NAMALWA (cell line): ENCODE measurements at regions not wholly inside any gene's neighbourhood (a gene's known extent, or its start where the extent isn't known, plus 50 kb on each side); places are given as distances from the start of the nearest gene placed in this dataset.
"Not testable (repeated sequence)": the region's sequence is repeated elsewhere in the genome, so short reads cannot be mapped to it uniquely, and the experiment has no call there.

Experiments
- DNase-seq: peaks from one replicate; pipeline ENCODE4 v3.0.0-alpha.2; 2015; ENCODE audit warnings: low spot score

DNA sequence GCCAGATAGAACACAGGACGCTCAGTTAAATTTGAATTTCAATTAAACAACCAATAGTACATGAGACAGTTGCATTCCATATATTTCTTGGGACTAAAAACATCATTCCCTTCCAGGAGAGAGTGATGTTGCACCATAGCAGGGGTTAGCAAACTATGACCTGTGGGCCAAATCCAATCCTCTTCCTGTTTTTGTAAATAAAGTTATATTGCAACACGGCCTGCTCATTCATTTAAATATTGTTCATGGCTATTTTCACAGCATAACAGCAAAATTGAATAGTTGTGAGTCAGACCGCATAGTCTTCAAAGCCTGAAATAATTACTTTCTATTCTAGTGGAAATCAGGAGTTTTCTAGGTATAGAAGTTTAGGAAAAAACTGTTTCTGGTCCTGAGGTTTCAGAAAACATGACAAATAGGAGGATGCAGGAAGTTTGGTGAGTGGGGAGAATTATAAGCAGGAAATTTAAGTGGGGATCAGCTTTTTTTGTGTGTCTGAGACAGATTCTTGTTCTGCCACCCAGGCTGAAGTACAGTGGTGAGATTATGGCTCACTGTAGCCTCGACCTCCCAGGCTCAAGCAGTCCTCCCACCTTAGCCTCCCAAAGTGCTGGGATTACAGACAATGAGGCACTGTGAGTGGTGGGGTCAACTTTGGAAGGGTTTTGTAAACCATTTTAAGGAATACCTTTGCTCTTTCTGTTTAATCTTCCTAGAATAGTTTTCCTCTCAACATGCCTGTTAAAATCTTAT, 131.5 kb downstream of the SOCS6 start:
- no peak for DNase-seq

GRCh38 chr18:70419526-70419925, 130.7 kb downstream of the SOCS6 start:
- DNase-seq: no peak

- DNase-seq: no peak
These were observed 129.9 kb downstream of the SOCS6 start for GRCh38 chr18:70418546-70419311.

GRCh38 chr18:70417847-70418246, 129.0 kb downstream of the SOCS6 start:
- DNase-seq: no peak

- no peak for DNase-seq
These were observed 127.7 kb downstream of the SOCS6 start for GRCh38 chr18:70416496-70416895.

DNA sequence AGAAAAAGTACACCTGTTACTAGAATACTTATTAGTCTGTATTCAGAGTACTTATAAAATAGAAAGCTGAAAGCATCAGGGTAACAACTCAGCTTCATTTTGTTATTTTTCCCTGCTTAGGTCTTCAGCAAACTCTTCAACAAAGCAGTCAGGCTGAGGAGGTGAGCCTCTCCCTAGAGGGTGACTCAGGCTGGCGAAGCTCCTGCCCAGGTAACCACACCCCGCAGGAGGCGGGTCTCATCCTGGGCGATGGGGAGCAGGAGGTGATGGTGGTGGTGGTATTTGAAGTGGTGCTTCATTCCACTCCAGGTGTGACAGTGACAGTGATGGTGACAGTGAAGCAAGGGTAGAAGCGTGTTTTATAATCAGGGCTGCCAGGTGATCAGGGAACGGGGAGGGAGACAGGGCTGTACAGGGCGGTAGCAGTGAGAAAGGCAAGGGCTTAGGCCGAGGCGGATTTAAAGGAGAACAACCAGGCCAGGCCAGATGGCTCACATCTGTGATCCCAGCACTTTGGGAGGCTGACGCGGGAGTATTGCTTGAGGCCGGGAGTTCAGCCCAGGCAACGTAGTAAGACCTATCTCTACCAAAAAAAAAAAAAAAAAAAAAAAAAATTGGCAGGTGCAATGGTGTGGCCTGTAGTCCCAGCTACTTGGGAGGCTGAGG, 127.1 kb downstream of the SOCS6 start:
- DNase-seq: no peak

GRCh38 chr18:70414315-70414900, 125.6 kb downstream of the SOCS6 start:
- DNase-seq: no peak

GRCh38 chr18:70413455-70413854, 124.6 kb downstream of the SOCS6 start:
- DNase-seq: no peak

GRCh38 chr18:70411876-70412435, 123.1 kb downstream of the SOCS6 start:
- DNase-seq: no peak

GRCh38 chr18:70411307-70411706, 122.5 kb downstream of the SOCS6 start:
- DNase-seq: no peak

DNA sequence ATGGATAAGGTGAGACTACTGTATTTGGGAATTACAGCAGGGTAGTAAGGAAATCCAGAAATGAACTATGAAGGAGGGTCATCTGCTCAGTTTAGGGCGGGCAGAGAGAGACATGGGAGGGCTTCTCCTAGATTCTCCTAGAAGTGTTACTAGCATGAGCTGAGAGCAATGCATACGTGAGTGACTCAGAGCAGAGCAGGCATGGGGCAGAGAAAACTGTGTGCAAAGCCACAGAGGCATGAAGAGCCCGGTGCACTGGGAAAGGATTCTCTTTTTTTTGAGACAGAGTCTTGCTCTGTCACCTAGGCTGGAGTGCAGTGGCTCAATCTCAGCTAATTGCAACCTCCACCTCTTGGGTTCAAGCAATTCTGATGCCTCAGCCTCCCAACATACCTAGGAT, 116.2 kb downstream of the SOCS6 start:
- no peak for DNase-seq

DNA sequence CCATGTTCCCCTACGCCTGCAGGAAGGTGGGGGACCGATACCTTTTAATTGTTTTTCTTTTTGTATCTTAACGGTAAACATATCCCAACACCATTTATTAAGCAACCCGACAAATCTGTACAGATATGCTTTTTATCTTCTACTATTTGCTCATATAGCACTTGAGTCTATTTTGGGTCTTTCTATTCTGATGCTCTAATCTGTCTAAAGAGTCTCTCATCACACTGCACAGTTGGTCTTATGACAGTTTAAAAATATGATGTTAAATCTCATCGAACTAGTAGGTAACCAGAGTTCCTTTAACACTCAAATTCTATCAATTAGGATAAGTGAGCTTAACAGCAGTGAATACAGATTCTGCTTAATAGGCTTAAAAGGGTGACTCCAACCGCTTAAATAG, 111.6 kb downstream of the SOCS6 start:
- DNase-seq: no peak

GRCh38 chr18:70398076-70398475, 109.2 kb downstream of the SOCS6 start:
- no peak for DNase-seq

GRCh38 chr18:70397259-70397925, 108.5 kb downstream of the SOCS6 start:
- no peak for DNase-seq

GRCh38 chr18:70395771-70396170, 106.9 kb downstream of the SOCS6 start:
- DNase-seq: not testable (repeated sequence)

DNA sequence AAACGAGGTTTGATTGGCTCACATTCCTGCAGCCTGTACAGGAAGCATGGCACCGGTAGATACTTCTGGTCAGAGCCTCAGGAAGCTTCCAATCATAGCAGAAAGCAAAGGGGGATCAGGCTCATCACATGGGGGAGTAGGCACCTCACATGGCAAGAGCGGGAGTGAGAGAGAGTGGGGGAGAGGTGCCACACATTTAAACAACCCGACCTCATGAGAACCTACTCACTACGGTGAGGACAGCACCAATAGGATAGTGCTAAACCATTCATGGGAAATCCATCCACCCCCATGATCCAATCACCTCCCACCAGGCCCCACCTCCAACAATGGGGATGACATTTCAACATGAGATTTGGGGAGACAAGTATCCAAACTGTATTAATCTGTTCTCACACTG, 105.8 kb downstream of the SOCS6 start:
- DNase-seq: no peak

- no peak for DNase-seq
These were observed 101.7 kb downstream of the SOCS6 start for GRCh38 chr18:70390371-70391090.

- DNase-seq: not testable (repeated sequence)
These were observed 100.2 kb downstream of the SOCS6 start for GRCh38 chr18:70389036-70389435.

DNA sequence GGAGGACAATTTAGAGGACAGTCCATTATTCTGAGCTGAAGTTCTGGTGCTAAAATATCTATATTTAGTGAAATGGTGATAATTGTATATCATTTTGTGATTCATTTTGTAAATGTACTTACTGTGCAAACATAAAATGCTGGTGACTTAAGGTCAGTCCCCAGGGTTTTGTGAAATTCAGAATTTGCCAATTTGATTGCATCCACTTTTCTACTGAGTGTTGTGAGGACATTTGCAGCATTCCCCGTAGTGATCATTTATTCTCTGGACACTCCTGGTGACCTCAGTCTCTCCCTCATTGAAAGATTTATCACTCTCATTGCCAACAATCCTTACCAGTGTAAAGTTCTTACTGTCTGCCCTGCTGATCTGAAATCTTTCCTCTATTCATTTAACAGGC, 98.2 kb downstream of the SOCS6 start:
- DNase-seq: no peak

DNA sequence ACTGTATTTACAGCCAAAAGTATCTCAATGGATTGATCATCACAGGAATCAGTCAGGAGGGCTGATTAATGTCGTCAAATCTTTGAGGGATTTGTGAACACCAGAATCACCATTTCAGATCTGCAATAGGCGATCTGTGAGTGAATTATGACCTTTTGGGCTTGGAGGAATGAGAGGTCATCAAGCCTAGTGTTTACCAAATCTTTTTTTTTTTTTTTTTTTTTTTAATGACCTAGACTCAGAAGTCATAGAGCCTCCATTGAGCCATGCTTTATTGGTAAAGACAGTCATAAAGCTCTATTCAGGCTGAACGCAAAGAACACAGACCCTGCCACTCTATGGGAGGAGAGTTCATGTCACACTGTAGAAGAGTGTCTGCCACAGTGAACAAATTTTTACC, 97.7 kb downstream of the SOCS6 start:
- no peak for DNase-seq

- DNase-seq: no peak
These were observed 96.6 kb downstream of the SOCS6 start for GRCh38 chr18:70385474-70385873.
